IMR-90 (cell line): ENCODE measurements at regions not wholly inside any gene's neighbourhood (a gene's known extent, or its start where the extent isn't known, plus 50 kb on each side); places are given as distances from the start of the nearest gene placed in this dataset.

Experiments used
- BHLHE40 ChIP-seq: fragments of 150-350 bp; IDR thresholded peaks from 2 replicates; pipeline ENCODE4 v1.6.1; 2016; ENCODE audit warnings: mild to moderate bottlenecking, low read depth, low read length
- FOS ChIP-seq: fragments of 150-350 bp; IDR thresholded peaks from 2 replicates; pipeline ENCODE4 v1.6.1; 2016; ENCODE audit warnings: low read depth, low read length
- MAFK ChIP-seq: IDR thresholded peaks from 2 replicates; pipeline ENCODE4 v1.6.1; 2012; ENCODE audit warnings: low read depth, low read length, improper control_type of control experiment
- MAZ ChIP-seq: IDR thresholded peaks from 2 replicates; pipeline ENCODE4 v1.6.1; 2012; ENCODE audit warnings: low read depth, mild to moderate bottlenecking, low read length, improper control_type of control experiment, moderate library complexity, borderline replicate concordance
- POLR2A ChIP-seq: IDR thresholded peaks from 2 replicates; pipeline ENCODE4 v1.6.1; 2012; ENCODE audit warnings: mild to moderate bottlenecking, low read depth, low read length
- RAD21 ChIP-seq: IDR thresholded peaks from 2 replicates; pipeline ENCODE4 v1.6.1; 2012; ENCODE audit warnings: low read length, improper control_type of control experiment
- RCOR1 ChIP-seq: IDR thresholded peaks from 2 replicates; pipeline ENCODE4 v1.6.1; 2012; ENCODE audit warnings: mild to moderate bottlenecking, low read length, improper control_type of control experiment; ENCODE audit not compliant: insufficient replicate concordance
- RFX5 ChIP-seq: IDR thresholded peaks from 2 replicates; pipeline ENCODE4 v1.8.0; 2012; ENCODE audit warnings: low read depth, mild to moderate bottlenecking, low read length, moderate library complexity
- TF ChIP-seq, protein P1 (sequence below): conservative IDR thresholded peaks from 2 replicates; pipeline ENCODE4 v1.5.1; 2012; ENCODE audit warnings: mild to moderate bottlenecking, low read depth, low read length, improper control_type of control experiment
- TF ChIP-seq, protein P2 (sequence below): fragments of 150-350 bp; IDR thresholded peaks from 2 replicates; pipeline ENCODE4 v1.6.1; 2016; ENCODE audit warnings: low read depth, mild to moderate bottlenecking, low read length, moderate library complexity, borderline replicate concordance
- TF ChIP-seq, protein P3 (sequence below): fragments of 150-350 bp; IDR thresholded peaks from 2 replicates; pipeline ENCODE4 v1.6.1; 2017; ENCODE audit warnings: mild to moderate bottlenecking, antibody characterized with exemption, low read length, low read depth

DNA sequence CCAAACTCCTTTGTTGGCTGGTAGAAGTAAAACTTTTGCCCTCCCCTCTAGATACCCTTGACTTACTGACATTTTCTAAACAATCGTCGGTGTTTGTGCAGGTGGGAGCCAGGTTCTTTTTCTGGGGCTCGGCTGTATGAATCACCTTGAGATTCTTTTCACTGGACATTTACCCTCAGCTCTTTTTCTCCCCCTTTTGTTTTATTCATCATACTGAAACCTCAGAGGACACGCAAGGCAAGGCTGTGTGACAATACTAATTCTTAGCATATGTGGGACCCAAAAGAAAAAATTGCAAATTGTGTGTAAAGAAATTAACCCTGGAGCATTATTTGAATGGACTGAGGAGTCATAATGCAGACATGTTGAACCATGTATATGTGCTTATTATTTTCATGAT, 194.0 kb downstream of the PCDH19 start:
- TF ChIP-seq, protein P1, sequence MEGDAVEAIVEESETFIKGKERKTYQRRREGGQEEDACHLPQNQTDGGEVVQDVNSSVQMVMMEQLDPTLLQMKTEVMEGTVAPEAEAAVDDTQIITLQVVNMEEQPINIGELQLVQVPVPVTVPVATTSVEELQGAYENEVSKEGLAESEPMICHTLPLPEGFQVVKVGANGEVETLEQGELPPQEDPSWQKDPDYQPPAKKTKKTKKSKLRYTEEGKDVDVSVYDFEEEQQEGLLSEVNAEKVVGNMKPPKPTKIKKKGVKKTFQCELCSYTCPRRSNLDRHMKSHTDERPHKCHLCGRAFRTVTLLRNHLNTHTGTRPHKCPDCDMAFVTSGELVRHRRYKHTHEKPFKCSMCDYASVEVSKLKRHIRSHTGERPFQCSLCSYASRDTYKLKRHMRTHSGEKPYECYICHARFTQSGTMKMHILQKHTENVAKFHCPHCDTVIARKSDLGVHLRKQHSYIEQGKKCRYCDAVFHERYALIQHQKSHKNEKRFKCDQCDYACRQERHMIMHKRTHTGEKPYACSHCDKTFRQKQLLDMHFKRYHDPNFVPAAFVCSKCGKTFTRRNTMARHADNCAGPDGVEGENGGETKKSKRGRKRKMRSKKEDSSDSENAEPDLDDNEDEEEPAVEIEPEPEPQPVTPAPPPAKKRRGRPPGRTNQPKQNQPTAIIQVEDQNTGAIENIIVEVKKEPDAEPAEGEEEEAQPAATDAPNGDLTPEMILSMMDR = no peak
- TF ChIP-seq RAD21 (no peak), POLR2A (no peak), MAFK (no peak), RFX5 (no peak), MAZ (no peak), RCOR1 (no peak), BHLHE40 (no peak), FOS (no peak)
- TF ChIP-seq, protein P2, sequence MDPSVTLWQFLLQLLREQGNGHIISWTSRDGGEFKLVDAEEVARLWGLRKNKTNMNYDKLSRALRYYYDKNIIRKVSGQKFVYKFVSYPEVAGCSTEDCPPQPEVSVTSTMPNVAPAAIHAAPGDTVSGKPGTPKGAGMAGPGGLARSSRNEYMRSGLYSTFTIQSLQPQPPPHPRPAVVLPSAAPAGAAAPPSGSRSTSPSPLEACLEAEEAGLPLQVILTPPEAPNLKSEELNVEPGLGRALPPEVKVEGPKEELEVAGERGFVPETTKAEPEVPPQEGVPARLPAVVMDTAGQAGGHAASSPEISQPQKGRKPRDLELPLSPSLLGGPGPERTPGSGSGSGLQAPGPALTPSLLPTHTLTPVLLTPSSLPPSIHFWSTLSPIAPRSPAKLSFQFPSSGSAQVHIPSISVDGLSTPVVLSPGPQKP = no peak
- TF ChIP-seq, protein P3, sequence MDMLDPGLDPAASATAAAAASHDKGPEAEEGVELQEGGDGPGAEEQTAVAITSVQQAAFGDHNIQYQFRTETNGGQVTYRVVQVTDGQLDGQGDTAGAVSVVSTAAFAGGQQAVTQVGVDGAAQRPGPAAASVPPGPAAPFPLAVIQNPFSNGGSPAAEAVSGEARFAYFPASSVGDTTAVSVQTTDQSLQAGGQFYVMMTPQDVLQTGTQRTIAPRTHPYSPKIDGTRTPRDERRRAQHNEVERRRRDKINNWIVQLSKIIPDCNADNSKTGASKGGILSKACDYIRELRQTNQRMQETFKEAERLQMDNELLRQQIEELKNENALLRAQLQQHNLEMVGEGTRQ = no peak
